ENCODE measurements at regions not wholly inside any gene's neighbourhood (a gene's known extent, or its start where the extent isn't known, plus 50 kb on each side); places are given as distances from the start of the nearest gene placed in this dataset.

DNA sequence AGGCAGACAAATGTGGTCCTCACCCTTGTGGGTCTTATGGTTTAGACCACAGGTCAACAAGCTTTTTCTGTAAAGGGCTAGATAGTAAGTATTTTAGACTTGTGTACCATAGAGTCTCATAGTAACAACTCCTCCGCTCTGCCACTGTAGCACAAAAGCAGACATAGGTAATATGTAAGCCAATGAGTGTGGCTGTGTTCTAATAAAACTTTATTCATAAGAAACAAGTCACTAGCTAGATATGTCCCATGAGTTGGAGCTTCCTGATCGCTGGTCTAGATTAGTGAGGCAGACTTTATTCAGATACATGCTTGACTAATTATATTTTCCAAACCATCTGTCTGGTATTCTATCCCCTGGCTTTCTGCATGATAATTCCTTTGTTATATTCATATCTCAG, 196.4 kb upstream of the TSHZ2 start:
- DNase-seq, result no peak

DNA sequence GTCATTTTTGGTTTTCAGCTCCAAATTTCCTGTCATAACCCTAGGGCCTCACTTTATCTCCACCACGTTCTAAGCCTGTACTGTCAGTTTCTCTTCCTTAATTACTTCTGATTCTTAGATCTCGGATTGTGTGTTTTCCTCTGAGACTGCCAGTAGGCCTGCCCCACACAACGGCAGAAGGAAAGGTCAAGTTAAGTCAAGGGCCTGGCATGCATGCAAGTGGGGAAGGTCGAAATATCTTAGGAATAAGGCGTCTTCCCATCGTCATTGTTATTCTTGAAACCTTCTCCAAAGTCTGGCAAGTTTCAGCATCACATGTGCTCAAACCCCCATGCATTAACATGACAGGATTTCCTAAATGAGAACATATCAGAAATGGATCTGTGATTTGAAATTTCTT, 203.5 kb upstream of the TSHZ2 start:
- DNase-seq, result no peak

- DNase-seq, result no peak
Observed at GRCh38 chr20:52766645-52767435, 205.3 kb upstream of the TSHZ2 start.

DNA sequence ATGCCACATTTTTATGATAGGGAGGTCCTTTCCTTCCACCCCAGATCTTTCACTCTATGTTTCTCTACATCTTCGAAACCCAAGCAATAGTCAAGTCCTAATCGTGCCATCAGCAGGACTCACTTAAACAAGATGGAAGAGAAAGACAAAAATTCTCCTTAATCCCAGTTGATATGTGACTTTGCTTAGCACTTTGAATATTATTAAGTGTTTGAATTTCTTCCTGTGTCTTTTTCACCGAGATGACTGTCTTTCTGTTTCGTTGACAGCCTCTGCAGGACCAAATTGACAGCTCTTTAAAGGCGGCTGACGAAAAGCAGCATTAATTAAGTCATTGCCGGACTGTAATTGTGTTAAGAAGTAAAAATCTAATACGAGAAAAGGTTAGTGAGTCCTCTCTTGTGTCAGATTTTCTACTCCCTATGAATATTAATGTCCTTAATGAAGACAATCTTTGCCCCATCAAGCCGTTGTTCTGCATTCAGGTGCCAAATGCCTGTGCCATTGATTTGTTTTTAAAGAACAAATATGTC, 208.8 kb upstream of the TSHZ2 start:
- no peak for DNase-seq

- DNase-seq, result no peak
Observed at GRCh38 chr20:52761867-52762266, 210.3 kb upstream of the TSHZ2 start.

- DNase-seq, result no peak
Observed at GRCh38 chr20:52760791-52761190, 211.4 kb upstream of the TSHZ2 start.

GRCh38 chr20:52757411-52757810, 214.7 kb upstream of the TSHZ2 start:
- DNase-seq, result no peak

DNA sequence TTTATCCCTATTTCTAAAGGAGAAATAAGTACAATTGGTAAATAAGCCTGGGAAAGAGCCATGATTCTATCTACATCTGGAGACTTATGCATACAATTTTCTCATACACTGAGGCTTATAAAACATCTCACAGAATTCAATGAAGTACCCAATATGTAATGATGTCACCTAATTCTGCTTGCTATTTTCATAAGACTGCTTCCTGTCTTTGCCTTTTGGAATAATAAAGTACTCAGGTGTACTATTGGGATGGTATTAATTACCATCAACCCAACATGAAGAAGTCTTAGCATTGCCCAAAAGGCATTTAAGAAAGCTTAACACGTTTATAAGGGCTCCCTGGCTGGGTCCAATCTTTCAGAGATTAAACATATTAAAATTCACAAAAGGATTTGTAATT, 216.4 kb upstream of the TSHZ2 start:
- DNase-seq, result no peak

DNA sequence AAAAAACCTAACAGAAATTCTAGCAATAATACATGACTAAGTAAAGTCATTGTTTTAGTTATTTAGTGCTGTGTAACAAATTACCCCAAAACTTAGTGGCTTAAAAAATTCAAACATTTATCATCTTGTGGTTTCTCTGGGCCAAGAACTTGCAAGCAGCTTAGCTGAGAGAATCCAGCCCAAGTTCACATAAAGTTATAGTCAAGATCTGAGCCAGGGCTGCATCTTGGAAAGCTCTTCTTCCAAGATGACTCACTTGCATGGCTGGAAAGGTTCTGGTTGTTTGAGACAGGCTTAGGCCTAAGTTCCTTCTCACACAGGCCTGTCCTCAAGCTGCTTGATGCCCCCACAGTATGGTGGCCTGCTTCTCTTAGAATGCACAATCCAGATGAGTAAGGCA, 217.8 kb upstream of the TSHZ2 start:
- DNase-seq, result no peak

- DNase-seq, result no peak
Observed at GRCh38 chr20:52752023-52752422, 220.1 kb upstream of the TSHZ2 start.

DNA sequence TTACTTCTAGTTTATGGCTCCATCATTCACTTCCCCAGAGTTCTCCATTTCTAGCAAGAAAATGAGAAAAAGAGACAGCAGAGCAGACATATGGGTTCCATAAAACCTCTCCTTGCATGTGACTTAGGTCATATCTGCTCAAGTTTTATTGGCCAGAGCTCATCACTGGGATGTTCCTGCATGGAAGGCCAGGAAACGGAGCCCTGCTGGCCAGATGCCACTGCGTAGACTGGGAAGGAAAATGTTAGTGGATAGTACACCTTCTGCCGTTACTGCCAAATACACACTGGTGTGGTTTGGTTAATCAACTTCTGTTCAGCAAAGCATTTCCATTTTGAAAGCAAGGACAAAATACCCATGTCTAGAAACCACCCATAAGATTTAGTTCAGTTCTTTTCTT, 220.6 kb upstream of the TSHZ2 start:
- no peak for DNase-seq

- DNase-seq, result no peak
Observed at GRCh38 chr20:52749938-52750337, 222.2 kb upstream of the TSHZ2 start.

- no peak for DNase-seq
Observed at GRCh38 chr20:52748990-52749389, 223.2 kb upstream of the TSHZ2 start.

DNA sequence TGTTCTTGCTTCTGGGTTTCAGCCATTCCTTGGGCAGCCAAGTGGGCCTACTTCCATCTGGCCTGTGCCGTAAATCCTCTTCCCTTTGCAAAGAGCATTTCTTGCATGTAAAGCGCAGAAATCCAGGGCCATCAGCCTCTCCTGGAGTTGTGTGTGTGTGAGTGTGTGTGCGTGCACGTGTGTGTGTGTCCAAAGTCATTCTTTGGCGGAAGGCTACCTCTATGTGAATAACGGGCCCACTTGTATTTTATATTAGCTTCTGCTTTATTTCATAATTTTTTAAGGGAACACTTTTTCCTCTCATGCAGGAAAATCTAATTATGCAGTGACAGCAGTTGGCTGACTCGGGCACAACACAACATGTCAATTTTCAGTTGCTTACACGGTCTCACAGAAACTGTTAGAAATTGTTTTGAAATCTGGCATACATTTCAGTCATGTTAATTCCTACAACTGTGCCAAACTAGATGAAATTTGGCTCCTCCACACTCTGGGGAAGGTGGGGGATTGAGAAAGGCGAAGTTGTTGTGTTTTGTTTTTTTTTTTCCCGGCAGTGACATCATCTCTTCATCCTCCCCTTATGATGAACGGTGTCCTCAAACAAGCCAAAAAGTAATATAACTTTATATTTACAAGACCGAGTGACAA, 223.7 kb upstream of the TSHZ2 start:
- DNase-seq, result no peak

DNA sequence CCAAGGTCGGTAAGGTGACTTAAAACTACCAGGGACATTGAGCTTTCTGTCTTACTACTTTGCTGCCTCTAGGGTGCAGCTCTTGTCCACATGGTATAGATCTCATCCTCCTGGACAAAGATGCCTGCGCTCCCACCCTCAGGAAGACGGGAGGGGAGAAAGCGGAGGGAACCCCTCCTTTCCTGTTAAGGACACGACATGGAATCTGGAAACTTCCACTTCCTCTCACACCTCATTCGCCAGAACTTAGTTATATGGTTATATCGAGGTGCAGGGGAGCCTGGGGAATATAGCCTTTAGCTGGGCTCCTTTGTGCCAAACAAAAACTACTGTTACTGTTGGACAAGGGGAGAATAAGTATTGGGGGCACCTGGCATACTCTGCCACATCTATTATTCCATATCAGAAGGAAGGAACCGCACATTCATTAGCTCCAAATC, 224.3 kb upstream of the TSHZ2 start:
- peak in 1 of 3 experiments; percentile 28 for DNase-seq

GRCh38 chr20:52746770-52747169, 225.4 kb upstream of the TSHZ2 start:
- DNase-seq, result no peak

DNA sequence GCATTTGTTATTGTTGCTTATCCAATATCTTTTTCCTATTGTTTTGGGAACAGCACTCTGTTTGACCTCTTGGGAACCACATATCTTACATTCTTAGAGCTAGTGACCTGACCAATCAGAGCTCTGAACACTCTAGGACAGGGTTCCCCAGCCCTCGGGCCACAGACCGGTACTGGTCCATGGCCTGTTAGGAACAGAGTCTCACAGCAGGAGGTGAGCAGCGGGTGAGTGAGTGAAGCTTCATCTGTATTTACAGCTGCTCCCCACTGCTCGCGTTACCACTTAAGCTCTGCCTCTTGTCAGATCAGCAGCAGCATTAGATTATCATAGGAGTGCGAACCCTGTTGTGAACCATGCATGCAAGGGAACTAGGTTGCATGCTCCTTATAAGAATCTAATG, 226.0 kb upstream of the TSHZ2 start:
- peak in 2 of 3 experiments; percentile 33 to 69 for DNase-seq

DNA sequence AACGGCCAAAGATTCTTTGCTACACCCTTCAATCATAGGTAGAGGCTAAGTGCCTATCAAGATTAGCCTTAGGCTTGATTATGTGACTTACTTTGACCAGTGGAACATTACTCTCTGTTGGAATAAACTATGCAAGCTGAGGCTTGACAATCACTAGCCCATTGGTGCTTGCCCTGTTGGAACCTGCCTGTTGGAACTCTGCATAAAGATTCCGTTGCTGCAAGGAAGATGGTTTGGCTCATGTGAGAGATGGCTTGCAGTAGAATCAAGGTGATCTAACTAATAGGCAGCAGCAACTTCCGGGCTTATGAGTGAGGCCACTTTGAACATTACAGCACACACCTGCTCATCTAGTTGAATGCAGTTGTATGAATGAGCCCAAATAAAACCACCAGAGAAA, 227.7 kb upstream of the TSHZ2 start:
- no peak for DNase-seq

DNA sequence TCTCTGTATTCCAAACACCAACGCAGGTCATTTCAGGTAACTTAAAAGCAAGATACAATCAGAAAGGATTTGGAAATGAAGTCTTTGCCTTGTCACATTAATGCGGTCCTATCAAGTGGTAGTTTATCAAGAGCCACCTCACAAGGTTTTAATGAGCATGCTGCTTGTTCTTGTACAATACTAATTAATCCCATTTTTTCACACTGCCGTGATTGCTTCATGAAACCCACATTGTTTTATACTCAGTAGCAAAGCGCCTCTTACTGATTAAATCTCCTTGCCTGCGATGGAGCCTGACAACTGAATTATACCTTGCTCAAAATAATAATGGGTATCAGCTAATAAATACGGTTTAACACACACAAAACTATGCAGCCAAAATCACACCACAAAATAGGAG, 234.1 kb upstream of the TSHZ2 start:
- peak in 2 of 3 experiments; percentile 26 to 76 for DNase-seq

- DNase-seq, result no peak
Observed at GRCh38 chr20:52736507-52736906, 235.7 kb upstream of the TSHZ2 start.

GRCh38 chr20:52731093-52731492, 241.1 kb upstream of the TSHZ2 start:
- DNase-seq, result peak in 2 of 3 experiments; percentile 25 to 73

DNA sequence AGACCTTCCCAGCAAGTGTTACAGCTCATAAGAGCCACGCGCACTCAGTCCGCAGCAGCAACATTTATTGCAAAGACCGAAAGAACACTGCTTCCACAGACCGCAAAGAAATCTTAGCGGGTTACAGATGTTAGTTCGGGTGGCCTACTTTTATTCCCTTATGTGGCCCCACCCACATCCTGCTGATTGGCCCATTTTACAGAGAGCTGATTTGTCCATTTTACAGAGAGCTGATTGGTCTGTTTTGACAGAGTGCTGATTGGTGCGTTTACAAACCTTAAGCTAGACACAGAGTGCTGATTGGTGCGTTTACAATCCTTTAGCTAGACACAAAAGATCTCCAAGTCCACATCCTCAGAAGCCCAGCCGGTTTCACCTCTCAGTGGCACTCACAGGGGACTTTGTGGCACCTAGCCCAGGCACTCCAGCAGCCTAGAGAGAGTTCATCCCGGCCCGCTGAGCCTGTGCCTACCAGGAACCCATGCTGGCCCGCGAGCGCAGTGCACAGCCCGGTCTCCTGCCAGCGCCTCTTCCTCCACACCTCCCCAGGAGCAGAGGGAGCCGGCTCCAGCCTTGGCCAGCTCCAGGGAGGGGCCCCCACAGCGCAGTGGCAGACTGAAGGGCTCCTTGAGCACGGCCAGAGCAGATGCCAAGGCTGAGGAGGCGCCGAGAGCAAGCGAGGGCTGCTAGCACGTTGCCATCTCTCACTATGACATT, 244.3 kb upstream of the TSHZ2 start:
- DNase-seq, result no peak

- DNase-seq, result no peak
Observed at GRCh38 chr20:52724541-52724940, 247.6 kb upstream of the TSHZ2 start.

Data from NCI-H1417 (cell line).